Ovary (tissue), 7 donors: ENCODE measurements at regions not wholly inside any gene's neighbourhood (a gene's known extent, or its start where the extent isn't known, plus 50 kb on each side); places are given as distances from the start of the nearest gene placed in this dataset.

Experiments
- DNase-seq, 5 donors: peaks; one replicate each; pipeline ENCODE4 v3.0.0-alpha.2; 2019 to 2020
- H3K27ac ChIP-seq, 2 donors: fragments of 200-600 bp; one replicate each; pipeline versions ENCODE4 v1.5.1 to v1.8.0; 2019 to 2022
- H3K27me3 ChIP-seq: fragments of 200-600 bp; one replicate; pipeline ENCODE4 v1.8.0; 2022
- H3K36me3 ChIP-seq: fragments of 200-600 bp; sonication (generic); one replicate; pipeline ENCODE4 v1.5.1; 2019
- H3K4me1 ChIP-seq: one replicate; pipeline ENCODE4 v1.8.1; 2013; ENCODE audit warnings: mild to moderate bottlenecking, moderate library complexity; ENCODE audit not compliant: insufficient read depth
- H3K4me3 ChIP-seq: fragments of 200-600 bp; sonication (generic); one replicate; pipeline ENCODE4 v1.5.1; 2017
- H3K9me3 ChIP-seq, 2 donors: fragments of 200-600 bp in 1 of 2; sonication (generic) in 1 of 2; one replicate each; pipeline versions ENCODE4 v1.5.1 to v1.8.1; 2013 to 2019; ENCODE audit warnings: mild to moderate bottlenecking in 1 of 2, moderate library complexity in 1 of 2
- CTCF ChIP-seq, 3 donors: fragments of 450-650 bp in 2 of 3; fragments of 200-600 bp in 1 of 3; IDR thresholded peaks; one replicate each; pipeline versions ENCODE4 v1.5.1 to v1.8.0; 2016 to 2022; ENCODE audit warnings: antibody characterized with exemption in 3 of 3, mild to moderate bottlenecking in 1 of 3
- EP300 ChIP-seq: sonication (generic); formaldehyde crosslinking; IDR thresholded peaks from one replicate; pipeline ENCODE4 v1.6.1; 2017; ENCODE audit warnings: antibody characterized with exemption
- POLR2A ChIP-seq: fragments of 450-650 bp; IDR thresholded peaks from one replicate; pipeline ENCODE4 v1.6.1; 2017; ENCODE audit warnings: antibody characterized with exemption, mild to moderate bottlenecking, moderate library complexity
- WGBS, 3 donors: extraction: QIAGEN DNeasy Blood & Tissue Kit in 1 of 3; methylation state at CpG; one replicate each; pipeline versions ENCODE4 v1.1.5 to v1.1.7; 2013 to 2017; 5-methylcytosine and 5-hydroxymethylcytosine counted together
- intact Hi-C, 4 donors: fragments of 100-400 bp; cut with DNase I; formaldehyde crosslinking; loops; one replicate each; pipeline versions ENCODE4 v1.11.0 to v1.15.1; 2022 to 2023
- donor health status: DM: no; HTN: no; CAD: no; lungs with moderate emphysema.
- donor health status: DM: no; HTN: no; CAD: no.
- donor health status: Bipolar disorder and iron deficiency.
- donor health status: DM: no; HTN: no; CAD: no.
- donor health status: DM: yes; HTN: yes; CAD: no.

- no peaks in the 10 kb centered on the region for H3K36me3 ChIP-seq
- no peaks in the 10 kb centered on the region for H3K27me3 ChIP-seq
- H3K27ac ChIP-seq = no peak overlapping the region
- intact Hi-C loops = no loop called here
- TF ChIP-seq CTCF (IDR thresholded peaks at IDR 0.05) (no peak), POLR2A (no peak), EP300 (no peak)
- no peak for DNase-seq
- 45 to 66% (median 57%) methylated on average over 2 of the region's 2 CpGs for WGBS, 3 donors
- no peaks in the 10 kb centered on the region for H3K4me1 ChIP-seq
- H3K9me3 ChIP-seq = no peaks in the 10 kb centered on the region
- no peak overlapping the region for H3K4me3 ChIP-seq
Observed at GRCh38 chr4:14299166-14299565, 671.6 kb upstream of the BOD1L1 start.

GRCh38 chr4:14302021-14302420 lies 674.5 kb upstream of the BOD1L1 start:
- no peaks in the 10 kb centered on the region for H3K9me3 ChIP-seq
- H3K27me3 ChIP-seq = no peaks in the 10 kb centered on the region
- TF ChIP-seq EP300 (no peak), POLR2A (no peak), CTCF (IDR thresholded peaks at IDR 0.05) (no peak)

GRCh38 chr4:14303856-14304255 lies 676.3 kb upstream of the BOD1L1 start:
- intact Hi-C loops = no loop called here
- H3K36me3 ChIP-seq = no peaks in the 10 kb centered on the region
- TF ChIP-seq EP300 (no peak), CTCF (IDR thresholded peaks at IDR 0.05) (no peak), POLR2A (no peak)
- H3K27ac ChIP-seq = no peak overlapping the region
- WGBS, 3 donors = 72 to 93% (median 77%) methylated on average over 3 of the region's 3 CpGs
- H3K27me3 ChIP-seq = no peaks in the 10 kb centered on the region
- H3K4me3 ChIP-seq = no peak overlapping the region
- no peak for DNase-seq
- no peaks in the 10 kb centered on the region for H3K4me1 ChIP-seq
- H3K9me3 ChIP-seq = no peaks in the 10 kb centered on the region

More at GRCh38 chr4:14302021-14302420, 674.5 kb upstream of the BOD1L1 start:
- DNase-seq = no peak
- H3K27ac ChIP-seq = no peak overlapping the region
- no peaks in the 10 kb centered on the region for H3K36me3 ChIP-seq
- intact Hi-C loops = no loop called here
- no peak overlapping the region for H3K4me3 ChIP-seq
- no peaks in the 10 kb centered on the region for H3K4me1 ChIP-seq

- Histone ChIP-seq H3K27me3 (no peaks in the 10 kb centered on the region), H3K4me3 (no peak overlapping the region), H3K36me3 (no peaks in the 10 kb centered on the region), H3K27ac (no peak overlapping the region), H3K9me3 (no peaks in the 10 kb centered on the region), H3K4me1 (no peaks in the 10 kb centered on the region)
- no peak for DNase-seq
- intact Hi-C loops = no loop called here
- TF ChIP-seq CTCF (IDR thresholded peaks at IDR 0.05) (no peak), EP300 (no peak), POLR2A (no peak)
Observed at GRCh38 chr4:14308229-14308651, 680.7 kb upstream of the BOD1L1 start.

- TF ChIP-seq CTCF (IDR thresholded peaks at IDR 0.05) = no peak
- TF ChIP-seq EP300 = no peak
Observed at GRCh38 chr4:14309431-14309830, 681.9 kb upstream of the BOD1L1 start.

More at GRCh38 chr4:14309431-14309830, 681.9 kb upstream of the BOD1L1 start:
- no peaks in the 10 kb centered on the region for H3K27me3 ChIP-seq
- WGBS, 3 donors = 24 to 43% (median 31%) methylated on average over 2 of the region's 2 CpGs
- intact Hi-C loops = no loop called here
- no peaks in the 10 kb centered on the region for H3K4me1 ChIP-seq
- no peak overlapping the region for H3K27ac ChIP-seq
- no peaks in the 10 kb centered on the region for H3K9me3 ChIP-seq
- DNase-seq = no peak
- no peak overlapping the region for H3K4me3 ChIP-seq
- no peaks in the 10 kb centered on the region for H3K36me3 ChIP-seq
